ENCODE measurements at regions not wholly inside any gene's neighbourhood (a gene's known extent, or its start where the extent isn't known, plus 50 kb on each side); places are given as distances from the start of the nearest gene placed in this dataset.

- POLR2A ChIA-PET, result no interaction called here
- Histone ChIP-seq H3K9me3 (ENCODE audit: control insufficient read depth, insufficient read depth, low read length) (peaks cover 48% of the 10 kb centered on the region), H3K4me3 (ENCODE audit: low read depth, low read length) (no peak overlapping the region), H3K27ac (ENCODE audit: low read depth, low read length) (no peak overlapping the region), H3K27me3 (ENCODE audit: control insufficient read depth, insufficient read depth, low read length) (no peaks in the 10 kb centered on the region)
- DNase-seq (ENCODE audit: low read depth, low spot score), result no peak
- no peak for TF ChIP-seq CTCF (IDR thresholded peaks at IDR 0.05; ENCODE audit: low read depth, low read length)
- CTCF ChIA-PET, result no interaction called here
Measured at GRCh38 chr17:22467720-22468119, 775.4 kb downstream of the KCNJ18 start.

- Histone ChIP-seq H3K4me3 (ENCODE audit: low read depth, low read length) (no peak overlapping the region), H3K27ac (ENCODE audit: low read depth, low read length) (no peak overlapping the region), H3K27me3 (ENCODE audit: control insufficient read depth, insufficient read depth, low read length) (no peaks in the 10 kb centered on the region), H3K9me3 (ENCODE audit: control insufficient read depth, insufficient read depth, low read length) (peaks cover 45% of the 10 kb centered on the region)
- TF ChIP-seq CTCF (IDR thresholded peaks at IDR 0.05; ENCODE audit: low read depth, low read length), result no peak
- ChIA-PET CTCF (no interaction called here), POLR2A (no interaction called here)
- DNase-seq (ENCODE audit: low read depth, low spot score), result no peak
Measured at GRCh38 chr17:22469101-22469880, 777.0 kb downstream of the KCNJ18 start.

GRCh38 chr17:22469941-22470340 is 777.6 kb downstream of the KCNJ18 start:
- peaks cover 42% of the 10 kb centered on the region for H3K9me3 ChIP-seq (ENCODE audit: control insufficient read depth, insufficient read depth, low read length)
- ChIA-PET CTCF (no interaction called here), POLR2A (no interaction called here)
- no peak overlapping the region for H3K27ac ChIP-seq (ENCODE audit: low read depth, low read length)
- no peak overlapping the region for H3K4me3 ChIP-seq (ENCODE audit: low read depth, low read length)
- TF ChIP-seq CTCF (IDR thresholded peaks at IDR 0.05; ENCODE audit: low read depth, low read length), result no peak
- no peaks in the 10 kb centered on the region for H3K27me3 ChIP-seq (ENCODE audit: control insufficient read depth, insufficient read depth, low read length)
- no peak for DNase-seq (ENCODE audit: low read depth, low spot score)

DNA sequence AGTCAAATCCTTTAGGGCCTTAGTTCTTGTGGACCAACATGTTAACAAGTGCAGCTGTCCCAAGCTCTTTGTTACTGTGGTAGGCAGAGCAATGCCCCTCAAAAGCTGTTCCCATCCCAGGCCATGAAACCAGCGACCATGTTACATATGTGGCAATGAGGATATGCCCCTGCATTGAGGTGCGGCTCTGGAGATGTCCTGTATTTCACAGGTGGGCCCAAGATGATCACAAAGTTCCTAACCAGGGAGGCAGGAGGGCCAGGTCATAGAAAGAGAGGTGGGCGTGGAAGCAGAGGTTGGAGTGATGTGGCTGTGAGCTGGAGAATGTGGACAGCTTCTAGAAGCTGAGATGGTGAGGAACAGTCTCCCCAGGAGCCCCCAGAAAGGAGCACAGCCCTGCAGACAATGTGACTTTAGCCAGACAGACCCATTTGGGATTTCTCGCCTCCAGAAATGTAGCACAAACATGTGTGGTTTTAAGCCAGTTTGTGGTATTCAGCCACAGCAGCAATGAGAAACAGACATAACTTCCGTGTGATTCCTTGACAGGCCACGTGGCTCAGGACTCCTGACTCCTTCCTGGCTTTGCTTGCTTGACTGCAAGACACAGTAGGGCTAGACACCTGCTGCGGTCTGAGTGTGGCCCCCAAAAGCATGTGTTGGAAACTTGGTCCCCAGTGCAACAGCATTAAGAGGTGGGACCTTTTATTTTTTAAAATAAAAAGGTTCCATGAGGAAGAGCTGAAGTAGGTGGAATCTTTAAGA is 778.3 kb downstream of the KCNJ18 start:
- ChIA-PET CTCF (no interaction called here), POLR2A (no interaction called here)
- Histone ChIP-seq H3K4me3 (ENCODE audit: low read depth, low read length) (no peak overlapping the region), H3K27me3 (ENCODE audit: control insufficient read depth, insufficient read depth, low read length) (no peaks in the 10 kb centered on the region), H3K9me3 (ENCODE audit: control insufficient read depth, insufficient read depth, low read length) (peaks cover 42% of the 10 kb centered on the region), H3K27ac (ENCODE audit: low read depth, low read length) (no peak overlapping the region)
- TF ChIP-seq CTCF (IDR thresholded peaks at IDR 0.05; ENCODE audit: low read depth, low read length), result no peak
- DNase-seq (ENCODE audit: low read depth, low spot score), result no peak

- H3K27ac ChIP-seq (ENCODE audit: low read depth, low read length), result no peak overlapping the region
- TF ChIP-seq CTCF (IDR thresholded peaks at IDR 0.05; ENCODE audit: low read depth, low read length), result no peak
- no peak for DNase-seq (ENCODE audit: low read depth, low spot score)
- POLR2A ChIA-PET, result no interaction called here
- H3K27me3 ChIP-seq (ENCODE audit: control insufficient read depth, insufficient read depth, low read length), result no peaks in the 10 kb centered on the region
- no peak overlapping the region for H3K4me3 ChIP-seq (ENCODE audit: low read depth, low read length)
- peaks cover 35% of the 10 kb centered on the region for H3K9me3 ChIP-seq (ENCODE audit: control insufficient read depth, insufficient read depth, low read length)
- CTCF ChIA-PET, result no interaction called here
Measured at GRCh38 chr17:22484826-22485225, 792.5 kb downstream of the KCNJ18 start.

All from AG04450 (cell line).